Endothelial cell of hepatic sinusoid (primary cell): ENCODE measurements at regions not wholly inside any gene's neighbourhood (a gene's known extent, or its start where the extent isn't known, plus 50 kb on each side); places are given as distances from the start of the nearest gene placed in this dataset.

ENCODE experiments used
- in situ Hi-C: cut with HindIII; loops from 2 replicates; pipeline ENCODE4 v1.10.0; 2017; ENCODE audit warnings: low sequenced_read_pairs

GRCh38 chr17:77375108-77375916 lies 234.5 kb downstream of the SEC14L1 start:
- in situ Hi-C loops = no loop called here

GRCh38 chr17:77375917-77376651 lies 235.3 kb downstream of the SEC14L1 start:
- in situ Hi-C loops = no loop called here

GRCh38 chr17:77376795-77377709 lies 236.3 kb downstream of the SEC14L1 start:
- in situ Hi-C loops = no loop called here

- in situ Hi-C loops = no loop called here
These were observed 237.0 kb downstream of the SEC14L1 start for GRCh38 chr17:77377710-77378235.

GRCh38 chr17:77378318-77379064 lies 237.7 kb downstream of the SEC14L1 start:
- in situ Hi-C loops = no loop called here

- in situ Hi-C loops = no loop called here
These were observed 238.3 kb downstream of the SEC14L1 start for GRCh38 chr17:77379065-77379428.

- in situ Hi-C loops = no loop called here
These were observed 239.1 kb downstream of the SEC14L1 start for GRCh38 chr17:77379832-77380231.

- in situ Hi-C loops = no loop called here
These were observed 239.8 kb downstream of the SEC14L1 start for GRCh38 chr17:77380395-77381184.

- in situ Hi-C loops = no loop called here
These were observed 240.5 kb downstream of the SEC14L1 start for GRCh38 chr17:77381185-77381700.

GRCh38 chr17:77381731-77382130 lies 241.0 kb downstream of the SEC14L1 start:
- in situ Hi-C loops = no loop called here

- in situ Hi-C loops = no loop called here
These were observed 241.7 kb downstream of the SEC14L1 start for GRCh38 chr17:77382356-77382911.

GRCh38 chr17:77382966-77383612 lies 242.3 kb downstream of the SEC14L1 start:
- in situ Hi-C loops = no loop called here

- in situ Hi-C loops = no loop called here
These were observed 243.1 kb downstream of the SEC14L1 start for GRCh38 chr17:77383613-77384608.

- in situ Hi-C loops = no loop called here
These were observed 245.2 kb downstream of the SEC14L1 start for GRCh38 chr17:77385750-77386501.

- in situ Hi-C loops = no loop called here
These were observed 245.9 kb downstream of the SEC14L1 start for GRCh38 chr17:77386502-77387192.

GRCh38 chr17:77387891-77388290 lies 247.1 kb downstream of the SEC14L1 start:
- in situ Hi-C loops = no loop called here
